T-helper 17 cell (primary cell): ENCODE measurements at regions not wholly inside any gene's neighbourhood (a gene's known extent, or its start where the extent isn't known, plus 50 kb on each side); places are given as distances from the start of the nearest gene placed in this dataset.

Experiments
- ATAC-seq: fragments of 150-1000 bp; cut with Tn5 transposase; 2 replicates; pipeline ENCODE4 v1.10.0; 2021; ENCODE audit warnings: mild to moderate bottlenecking, moderate library complexity
- DNase-seq, 3 donors: peaks; one replicate each; pipeline versions ENCODE4 v3.0.0 to v3.0.0-alpha.2; 2020 to 2021
- H3K9me3 ChIP-seq: one replicate; pipeline ENCODE4 v1.7.0; 2013; ENCODE audit warnings: low read length, mild to moderate bottlenecking; ENCODE audit not compliant: control insufficient read depth, poor library complexity, severe bottlenecking
- H3K27ac Mint-ChIP-seq: one replicate; pipeline ENCODE4 v1.8.0; 2022; ENCODE audit warnings: mild to moderate bottlenecking, moderate library complexity, mixed read lengths
- H3K27me3 Mint-ChIP-seq: one replicate; pipeline ENCODE4 v1.8.0; 2022; ENCODE audit warnings: mixed read lengths
- H3K36me3 Mint-ChIP-seq: one replicate; pipeline ENCODE4 v1.8.0; 2022; ENCODE audit warnings: low read depth, mixed read lengths
- H3K4me1 Mint-ChIP-seq: one replicate; pipeline ENCODE4 v1.8.0; 2022; ENCODE audit warnings: mild to moderate bottlenecking, mixed read lengths
- H3K4me3 Mint-ChIP-seq: one replicate; pipeline ENCODE4 v1.8.0; 2022; ENCODE audit warnings: mild to moderate bottlenecking, moderate library complexity, mixed read lengths

- ATAC-seq (no peak), DNase-seq (no peak)
- no peak overlapping the region for H3K4me3 Mint-ChIP-seq
- no peak overlapping the region for H3K27ac Mint-ChIP-seq
- H3K4me1 Mint-ChIP-seq = no peaks in the 10 kb centered on the region
- H3K9me3 ChIP-seq = no peaks in the 10 kb centered on the region
- H3K36me3 Mint-ChIP-seq = no peaks in the 10 kb centered on the region
- H3K27me3 Mint-ChIP-seq = peaks cover 11% of the 10 kb centered on the region
Measured at GRCh38 chr15:69945729-69946128, 152.0 kb downstream of the TLE3 start.

- no peaks in the 10 kb centered on the region for H3K36me3 Mint-ChIP-seq
- no peak for ATAC-seq
- H3K27ac Mint-ChIP-seq = no peak overlapping the region
- no peaks in the 10 kb centered on the region for H3K9me3 ChIP-seq
- H3K4me1 Mint-ChIP-seq = no peaks in the 10 kb centered on the region
- peaks cover 11% of the 10 kb centered on the region for H3K27me3 Mint-ChIP-seq
- DNase-seq = no peak
- H3K4me3 Mint-ChIP-seq = no peak overlapping the region
Measured at GRCh38 chr15:69946870-69947269, 150.8 kb downstream of the TLE3 start.

- ATAC-seq (no peak), DNase-seq (no peak)
- Mint-ChIP-seq H3K4me3 (no peak overlapping the region), H3K4me1 (no peaks in the 10 kb centered on the region), H3K36me3 (no peaks in the 10 kb centered on the region), H3K27ac (no peak overlapping the region), H3K27me3 (peaks cover 11% of the 10 kb centered on the region)
- H3K9me3 ChIP-seq = no peaks in the 10 kb centered on the region
Measured at GRCh38 chr15:69947394-69947793, 150.3 kb downstream of the TLE3 start.

- H3K27me3 Mint-ChIP-seq = peaks cover 6% of the 10 kb centered on the region
- no peak overlapping the region for H3K27ac Mint-ChIP-seq
- no peak for ATAC-seq
Measured at GRCh38 chr15:69949485-69949884, 148.2 kb downstream of the TLE3 start.

GRCh38 chr15:69951256-69951897 is 146.3 kb downstream of the TLE3 start:
- H3K9me3 ChIP-seq = no peaks in the 10 kb centered on the region
- Mint-ChIP-seq H3K4me3 (no peak overlapping the region), H3K4me1 (peaks cover 6% of the 10 kb centered on the region), H3K27ac (no peak overlapping the region), H3K36me3 (no peaks in the 10 kb centered on the region), H3K27me3 (peaks cover 7% of the 10 kb centered on the region)
- ATAC-seq = no peak
- no peak for DNase-seq

More at GRCh38 chr15:69949485-69949884, 148.2 kb downstream of the TLE3 start:
- no peak overlapping the region for H3K4me3 Mint-ChIP-seq
- H3K4me1 Mint-ChIP-seq = peaks cover 2% of the 10 kb centered on the region
- H3K36me3 Mint-ChIP-seq = no peaks in the 10 kb centered on the region
- DNase-seq = no peak
- no peaks in the 10 kb centered on the region for H3K9me3 ChIP-seq

- no peak for ATAC-seq
- no peaks in the 10 kb centered on the region for H3K9me3 ChIP-seq
- Mint-ChIP-seq H3K4me3 (no peak overlapping the region), H3K27me3 (peaks cover 7% of the 10 kb centered on the region), H3K36me3 (no peaks in the 10 kb centered on the region), H3K4me1 (peaks cover 6% of the 10 kb centered on the region), H3K27ac (no peak overlapping the region)
- DNase-seq = no peak
Measured at GRCh38 chr15:69951898-69952555, 145.7 kb downstream of the TLE3 start.

- ATAC-seq (no peak), DNase-seq (no peak)
- Mint-ChIP-seq H3K4me1 (peaks cover 6% of the 10 kb centered on the region), H3K27ac (no peak overlapping the region), H3K27me3 (peaks cover 7% of the 10 kb centered on the region), H3K36me3 (no peaks in the 10 kb centered on the region), H3K4me3 (no peak overlapping the region)
- H3K9me3 ChIP-seq = no peaks in the 10 kb centered on the region
Measured at GRCh38 chr15:69953051-69953450, 144.7 kb downstream of the TLE3 start.

GRCh38 chr15:69953816-69954215 is 143.9 kb downstream of the TLE3 start:
- H3K36me3 Mint-ChIP-seq = no peaks in the 10 kb centered on the region
- H3K4me3 Mint-ChIP-seq = no peak overlapping the region
- H3K4me1 Mint-ChIP-seq = peaks cover 6% of the 10 kb centered on the region
- H3K27me3 Mint-ChIP-seq = peaks cover 7% of the 10 kb centered on the region
- no peak overlapping the region for H3K27ac Mint-ChIP-seq
- H3K9me3 ChIP-seq = no peaks in the 10 kb centered on the region
- DNase-seq (no peak), ATAC-seq (no peak)

GRCh38 chr15:69954666-69955065 is 143.1 kb downstream of the TLE3 start:
- DNase-seq = no peak

GRCh38 chr15:69955240-69955894 is 142.3 kb downstream of the TLE3 start:
- no peak overlapping the region for H3K4me3 Mint-ChIP-seq

More at GRCh38 chr15:69954666-69955065, 143.1 kb downstream of the TLE3 start:
- Mint-ChIP-seq H3K4me1 (peaks cover 6% of the 10 kb centered on the region), H3K36me3 (no peaks in the 10 kb centered on the region), H3K4me3 (no peak overlapping the region), H3K27ac (no peak overlapping the region), H3K27me3 (peaks cover 7% of the 10 kb centered on the region)
- ATAC-seq = no peak
- H3K9me3 ChIP-seq = no peaks in the 10 kb centered on the region

GRCh38 chr15:69956417-69956816 is 141.3 kb downstream of the TLE3 start:
- peaks cover 7% of the 10 kb centered on the region for H3K27me3 Mint-ChIP-seq
- no peaks in the 10 kb centered on the region for H3K36me3 Mint-ChIP-seq
- no peak for DNase-seq
- no peak overlapping the region for H3K4me3 Mint-ChIP-seq
- H3K9me3 ChIP-seq = no peaks in the 10 kb centered on the region
- H3K4me1 Mint-ChIP-seq = peaks cover 6% of the 10 kb centered on the region
- no peak for ATAC-seq
- H3K27ac Mint-ChIP-seq = no peak overlapping the region

More at GRCh38 chr15:69955240-69955894, 142.3 kb downstream of the TLE3 start:
- H3K36me3 Mint-ChIP-seq = no peaks in the 10 kb centered on the region
- H3K9me3 ChIP-seq = no peaks in the 10 kb centered on the region
- H3K27me3 Mint-ChIP-seq = peaks cover 7% of the 10 kb centered on the region
- no peak overlapping the region for H3K27ac Mint-ChIP-seq
- peaks cover 6% of the 10 kb centered on the region for H3K4me1 Mint-ChIP-seq
- DNase-seq = no peak
- ATAC-seq = no peak

- Mint-ChIP-seq H3K36me3 (no peaks in the 10 kb centered on the region), H3K27me3 (peaks cover 7% of the 10 kb centered on the region), H3K4me3 (no peak overlapping the region), H3K27ac (no peak overlapping the region), H3K4me1 (peaks cover 6% of the 10 kb centered on the region)
- ATAC-seq (no peak), DNase-seq (no peak)
- H3K9me3 ChIP-seq = no peaks in the 10 kb centered on the region
Measured at GRCh38 chr15:69957175-69957574, 140.5 kb downstream of the TLE3 start.

- no peak for ATAC-seq
- H3K4me3 Mint-ChIP-seq = no peak overlapping the region
- H3K4me1 Mint-ChIP-seq = peaks cover 3% of the 10 kb centered on the region
- no peak overlapping the region for H3K27ac Mint-ChIP-seq
- no peaks in the 10 kb centered on the region for H3K36me3 Mint-ChIP-seq
- H3K9me3 ChIP-seq = no peaks in the 10 kb centered on the region
- no peak for DNase-seq
- H3K27me3 Mint-ChIP-seq = peaks cover 7% of the 10 kb centered on the region
Measured at GRCh38 chr15:69958496-69959084, 139.1 kb downstream of the TLE3 start.
